Stomach (tissue), 8 donors: ENCODE measurements at regions not wholly inside any gene's neighbourhood (a gene's known extent, or its start where the extent isn't known, plus 50 kb on each side); places are given as distances from the start of the nearest gene placed in this dataset.

Experiments used
- DNase-seq, 2 donors: peaks; one replicate each; pipeline versions ENCODE4 v3.0.0 to v3.0.0-alpha.2; 2013 to 2019
- H3K27ac ChIP-seq, 5 donors: fragments of 200-600 bp in 4 of 5; sonication (generic) in 4 of 5; one replicate each; pipeline ENCODE4 v1.5.1; 2013 to 2019; ENCODE audit warnings: mild to moderate bottlenecking in 1 of 5, moderate library complexity in 1 of 5
- H3K27me3 ChIP-seq, 3 donors: fragments of 200-600 bp; sonication (generic); one replicate each; pipeline ENCODE4 v1.5.1; 2017 to 2019; ENCODE audit warnings: mixed run types in 1 of 3
- H3K36me3 ChIP-seq, 4 donors: fragments of 200-600 bp; sonication (generic); 1 replicate in 3 of 4; 2 replicates in 1 of 4; pipeline ENCODE4 v1.5.1; 2016 to 2019
- H3K4me1 ChIP-seq, 4 donors: fragments of 200-600 bp; sonication (generic); one replicate each; pipeline ENCODE4 v1.5.1; 2016 to 2019
- H3K4me3 ChIP-seq, 4 donors: fragments of 200-600 bp; sonication (generic) in 3 of 4; one replicate each; pipeline ENCODE4 v1.5.1; 2016 to 2019; ENCODE audit warnings: mild to moderate bottlenecking in 1 of 4
- H3K9me3 ChIP-seq, 4 donors: fragments of 200-600 bp; sonication (generic); one replicate each; pipeline ENCODE4 v1.5.1; 2016 to 2019
- EP300 ChIP-seq: sonication (generic); formaldehyde crosslinking; IDR thresholded peaks from one replicate; pipeline ENCODE4 v1.6.1; 2017; ENCODE audit warnings: antibody characterized with exemption
- POLR2A ChIP-seq, 4 donors: fragments of 450-650 bp; IDR thresholded peaks; one replicate each; pipeline ENCODE4 v1.6.1; 2016; ENCODE audit warnings: antibody characterized with exemption in 4 of 4, control low read depth in 2 of 4, mild to moderate bottlenecking in 1 of 4, moderate library complexity in 1 of 4
- POLR2AphosphoS5 ChIP-seq, 3 donors: sonication (generic); formaldehyde crosslinking; IDR thresholded peaks; one replicate each; pipeline ENCODE4 v1.6.1; 2016; ENCODE audit warnings: antibody characterized with exemption in 3 of 3
- WGBS, 5 donors: extraction: QIAGEN DNeasy Blood & Tissue Kit in 3 of 5; methylation state at CpG; one replicate each; pipeline versions ENCODE4 v1.1.5 to v1.1.7; 2013 to 2018; 5-methylcytosine and 5-hydroxymethylcytosine counted together
- intact Hi-C: fragments of 100-400 bp; cut with DNase I; formaldehyde crosslinking; loops from one replicate; pipeline ENCODE4 v1.15.1; 2023; ENCODE audit warnings: low total_unique reads
- TF ChIP-seq, protein P1 (sequence below), 7 experiments: fragments of 450-650 bp in 4 of 7; fragments of 200-600 bp in 3 of 7; sonication (generic) in 3 of 7; IDR thresholded peaks; one replicate each; pipeline ENCODE4 v1.5.1; 2016 to 2019; ENCODE audit warnings: antibody characterized with exemption in 7 of 7, control low read depth in 2 of 7, mild to moderate bottlenecking in 1 of 7
- donor health status: healthy with polysubstance abuse.
- donor health status: Bipolar disorder and iron deficiency.
- donor health status: healthy.

GRCh38 chr10:63887023-63887589, 365.9 kb downstream of the REEP3 start:
- 56 to 66% (median 57%) methylated on average over 11 of the region's 11 CpGs for WGBS, 5 donors
- Histone ChIP-seq H3K36me3 (no peaks in the 10 kb centered on the region), H3K4me3 (no peak overlapping the region), H3K27me3 (no peaks in the 10 kb centered on the region), H3K4me1 (peaks cover 0 to 13% (median 6%) of the 10 kb centered on the region in 4 donors), H3K27ac (peak overlapping the region in 1 of 5 donors; percentile 26), H3K9me3 (no peaks in the 10 kb centered on the region)
- no peak for DNase-seq
- intact Hi-C loops = no loop called here
- TF ChIP-seq POLR2A (IDR thresholded peaks at IDR 0.05) (no peak), EP300 (no peak), POLR2AphosphoS5 (IDR thresholded peaks at IDR 0.05) (no peak)
- TF ChIP-seq, protein P1, sequence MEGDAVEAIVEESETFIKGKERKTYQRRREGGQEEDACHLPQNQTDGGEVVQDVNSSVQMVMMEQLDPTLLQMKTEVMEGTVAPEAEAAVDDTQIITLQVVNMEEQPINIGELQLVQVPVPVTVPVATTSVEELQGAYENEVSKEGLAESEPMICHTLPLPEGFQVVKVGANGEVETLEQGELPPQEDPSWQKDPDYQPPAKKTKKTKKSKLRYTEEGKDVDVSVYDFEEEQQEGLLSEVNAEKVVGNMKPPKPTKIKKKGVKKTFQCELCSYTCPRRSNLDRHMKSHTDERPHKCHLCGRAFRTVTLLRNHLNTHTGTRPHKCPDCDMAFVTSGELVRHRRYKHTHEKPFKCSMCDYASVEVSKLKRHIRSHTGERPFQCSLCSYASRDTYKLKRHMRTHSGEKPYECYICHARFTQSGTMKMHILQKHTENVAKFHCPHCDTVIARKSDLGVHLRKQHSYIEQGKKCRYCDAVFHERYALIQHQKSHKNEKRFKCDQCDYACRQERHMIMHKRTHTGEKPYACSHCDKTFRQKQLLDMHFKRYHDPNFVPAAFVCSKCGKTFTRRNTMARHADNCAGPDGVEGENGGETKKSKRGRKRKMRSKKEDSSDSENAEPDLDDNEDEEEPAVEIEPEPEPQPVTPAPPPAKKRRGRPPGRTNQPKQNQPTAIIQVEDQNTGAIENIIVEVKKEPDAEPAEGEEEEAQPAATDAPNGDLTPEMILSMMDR (IDR thresholded peaks at IDR 0.05) = no peak

- Histone ChIP-seq H3K4me1 (peaks cover 0 to 13% (median 6%) of the 10 kb centered on the region in 4 donors), H3K4me3 (no peak overlapping the region), H3K9me3 (no peaks in the 10 kb centered on the region), H3K27ac (peak overlapping the region in 1 of 5 donors; percentile 26), H3K36me3 (no peaks in the 10 kb centered on the region), H3K27me3 (no peaks in the 10 kb centered on the region)
- 34 to 62% (median 52%) methylated on average over 5 of the region's 5 CpGs for WGBS, 5 donors
- TF ChIP-seq EP300 (no peak), POLR2AphosphoS5 (IDR thresholded peaks at IDR 0.05) (no peak), POLR2A (IDR thresholded peaks at IDR 0.05) (no peak)
- TF ChIP-seq, protein P1 (IDR thresholded peaks at IDR 0.05) = no peak
- intact Hi-C loops = no loop called here
- DNase-seq = no peak
Observed at GRCh38 chr10:63887600-63888370, 366.6 kb downstream of the REEP3 start.

DNA sequence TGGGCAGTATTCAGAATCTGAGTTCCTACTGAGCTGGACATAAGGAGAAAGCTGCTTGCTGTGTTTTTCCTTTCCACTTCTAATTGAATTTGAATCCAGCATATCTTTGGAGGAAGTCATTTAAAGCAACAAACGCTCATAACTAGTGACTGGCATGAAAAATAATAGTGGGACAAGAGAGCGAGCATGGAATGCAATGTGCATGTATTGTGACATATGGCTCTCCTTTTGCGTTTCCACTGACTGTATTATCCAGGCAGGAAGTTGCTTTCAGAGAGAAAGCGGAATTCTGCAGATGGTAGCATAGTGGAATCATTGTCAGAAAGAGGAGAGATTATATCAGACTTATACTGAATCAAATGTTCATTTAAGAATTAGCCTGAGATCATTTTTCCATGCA, 368.6 kb downstream of the REEP3 start:
- Histone ChIP-seq H3K4me3 (no peak overlapping the region), H3K36me3 (no peaks in the 10 kb centered on the region), H3K27ac (no peak overlapping the region), H3K27me3 (no peaks in the 10 kb centered on the region), H3K9me3 (no peaks in the 10 kb centered on the region), H3K4me1 (peaks cover 0 to 13% (median 6%) of the 10 kb centered on the region in 4 donors)
- intact Hi-C loops = no loop called here
- TF ChIP-seq POLR2A (IDR thresholded peaks at IDR 0.05) (no peak), POLR2AphosphoS5 (IDR thresholded peaks at IDR 0.05) (no peak), EP300 (no peak)
- TF ChIP-seq, protein P1 (IDR thresholded peaks at IDR 0.05) = no peak
- DNase-seq = no peak
- 66 to 78% (median 74%) methylated on average over 4 of the region's 4 CpGs for WGBS, 5 donors

DNA sequence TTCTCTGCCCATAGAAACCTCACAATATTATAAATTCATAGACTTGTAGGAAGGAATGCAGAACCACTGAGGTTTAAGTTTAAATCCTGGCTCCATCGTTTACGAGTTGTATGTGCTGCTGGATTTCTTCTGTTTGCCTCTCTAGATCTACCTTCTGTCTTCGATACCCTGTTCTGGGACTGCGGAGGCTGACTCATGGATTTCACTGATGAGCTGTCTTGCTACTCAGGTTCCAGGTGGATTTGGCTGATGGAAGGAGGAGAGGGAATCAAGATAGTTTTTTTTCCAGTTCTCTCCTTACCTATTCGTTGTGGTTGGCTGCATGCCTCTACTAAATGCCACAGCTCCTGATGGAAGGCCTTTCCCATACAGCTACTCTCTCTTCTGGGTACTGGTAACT, 375.8 kb downstream of the REEP3 start:
- no peak overlapping the region for H3K27ac ChIP-seq
- no peak overlapping the region for H3K4me3 ChIP-seq
- intact Hi-C loops = no loop called here
- H3K27me3 ChIP-seq = no peaks in the 10 kb centered on the region
- H3K9me3 ChIP-seq = no peaks in the 10 kb centered on the region
- no peak for DNase-seq
- H3K36me3 ChIP-seq = no peaks in the 10 kb centered on the region
- no peaks in the 10 kb centered on the region for H3K4me1 ChIP-seq
- 79 to 94% (median 90%) methylated on average over 5 of the region's 5 CpGs for WGBS, 5 donors
- TF ChIP-seq POLR2AphosphoS5 (IDR thresholded peaks at IDR 0.05) = no peak
- no peak for TF ChIP-seq POLR2A (IDR thresholded peaks at IDR 0.05)
- TF ChIP-seq EP300 = no peak
- TF ChIP-seq, protein P1 (IDR thresholded peaks at IDR 0.05) = no peak
